Heart left ventricle (tissue), 13 donors: ENCODE measurements at regions not wholly inside any gene's neighbourhood (a gene's known extent, or its start where the extent isn't known, plus 50 kb on each side); places are given as distances from the start of the nearest gene placed in this dataset.

Experiments used
- CTCF ChIP-seq, 12 donors: fragments of 200-600 bp; sonication (generic) in 4 of 12; IDR thresholded peaks; one replicate each; pipeline versions ENCODE4 v1.5.0 to v1.8.0; 2018 to 2022; ENCODE audit warnings: antibody characterized with exemption in 12 of 12, mild to moderate bottlenecking in 5 of 12
- POLR2A ChIP-seq, 2 donors: fragments of 450-650 bp; IDR thresholded peaks; one replicate each; pipeline ENCODE4 v1.6.1; 2017; ENCODE audit warnings: antibody characterized with exemption in 2 of 2, mild to moderate bottlenecking in 2 of 2, moderate library complexity in 2 of 2
- donor health status: ischemic (EF 13 %, LVEDD 7.1; RV severe dilation, severe dysfunction).
- donor health status: DM: no; HTN: yes; CAD: no.
- donor health status: DM: no; HTN: no; CAD: no.
- donor health status: ischemic (EF 25% LVEDD 6.9; RV normal size, moderate dysfunction).
- donor health status: ischemic (EF 25% LVEDD 5.7; RV mildly dilated, moderate dysfunction).
- donor health status: ischemic (EF 35%, LVEDD 5.7; RV mildly dilated, moderate dysfunction).
- donor health status: nonischemic (EF 11% LVEDD 7.7; RV severe dilation, severe dysfunction).
- donor health status: DM: yes; HTN: yes; CAD: no.
- donor health status: PGD.
- donor health status: ischemic (EF 29% LVEDD 5.4; RV normal size, mild dysfunction).
- donor health status: nonischemic (EF 23%, LVEDD 6.1; RV moderate dilation, normal function).

- TF ChIP-seq CTCF (IDR thresholded peaks at IDR 0.05) (no peak), POLR2A (IDR thresholded peaks at IDR 0.05) (no peak)
Observed at GRCh38 chr14:71521238-71522135, 410.7 kb upstream of the RGS6 start.
